ENCODE measurements at regions not wholly inside any gene's neighbourhood (a gene's known extent, or its start where the extent isn't known, plus 50 kb on each side); places are given as distances from the start of the nearest gene placed in this dataset.

DNA sequence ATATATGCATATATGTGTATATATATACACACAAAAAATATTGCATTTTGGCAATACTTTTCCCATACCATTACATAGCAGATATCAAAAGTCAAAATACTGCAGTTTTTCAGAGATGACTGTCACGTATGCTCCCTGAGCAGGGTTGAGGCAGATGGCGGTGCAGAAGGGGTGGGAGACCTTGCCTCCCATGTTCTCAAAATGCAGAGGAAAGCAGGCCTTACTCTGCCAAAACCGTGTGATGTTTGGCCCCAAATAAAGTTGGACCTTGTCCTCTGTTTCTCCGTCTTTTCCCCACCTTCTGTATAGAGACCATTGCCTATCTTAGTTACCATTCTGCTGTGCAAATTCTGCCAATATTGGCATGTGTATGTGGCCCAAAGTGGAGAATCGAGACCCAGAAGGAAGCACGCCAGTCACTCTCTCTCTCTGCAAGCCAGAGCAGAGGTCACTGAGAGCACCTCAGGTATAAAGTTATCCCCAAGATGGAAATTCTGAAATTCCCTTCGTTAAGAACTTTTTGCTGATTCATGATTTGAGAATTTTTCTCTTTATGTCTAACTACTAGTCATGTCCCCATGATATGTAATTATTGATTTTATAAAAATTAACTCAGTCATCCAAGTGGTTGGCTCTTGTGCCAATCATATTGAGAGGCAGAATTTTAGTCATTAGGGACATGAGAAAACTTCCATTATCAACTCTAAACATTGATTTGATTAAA is 898.8 kb downstream of the EPHA4 start:
- no peak for TF ChIP-seq CTCF (conservative IDR thresholded peaks at IDR 0.05; ENCODE audit: low read depth, low read length)
- TF ChIP-seq EZH2 (IDR thresholded peaks at IDR 0.05; ENCODE audit: low read length, unreplicated experiment) = no peak
- TF ChIP-seq EZH2phosphoT487 (IDR thresholded peaks at IDR 0.05; ENCODE audit: borderline replicate concordance, low read length) = no peak
